ENCODE measurements at regions not wholly inside any gene's neighbourhood (a gene's known extent, or its start where the extent isn't known, plus 50 kb on each side); places are given as distances from the start of the nearest gene placed in this dataset.

GRCh38 chr13:66162470-66162869, 1067.7 kb downstream of the PCDH9 start:
- WGBS, result 53% methylated on average over 2 of the region's 2 CpGs
- Histone ChIP-seq H3K9me3 (ENCODE audit: control insufficient read depth in 4 of 4, low read length in 3 of 4) (no peaks in the 10 kb centered on the region), H3K9ac (ENCODE audit: low read depth in 1 of 2, low read length in 2 of 2) (no peak overlapping the region), H3K4me1 (ENCODE audit: control insufficient read depth in 4 of 4, insufficient read depth in 4 of 4, low read length in 3 of 4) (no peaks in the 10 kb centered on the region), H3K4me3 (ENCODE audit: low read depth in 1 of 3, low read length in 3 of 3) (no peak overlapping the region), H3K36me3 (ENCODE audit: control insufficient read depth in 4 of 4, insufficient read depth in 3 of 4, low read depth in 1 of 4, low read length in 3 of 4) (no peaks in the 10 kb centered on the region), H3K27ac (ENCODE audit: low read depth in 1 of 2, low read length in 2 of 2) (no peak overlapping the region), H3K27me3 (ENCODE audit: control insufficient read depth in 4 of 4, insufficient read depth in 4 of 4, low read length in 3 of 4) (peaks cover 0 to 3% (median 0%) of the 10 kb centered on the region in 4 donors)
- TF ChIP-seq HNF4G (IDR thresholded peaks at IDR 0.05) (no peak), ZBTB33 (IDR thresholded peaks at IDR 0.05) (no peak), NR2F2 (IDR thresholded peaks at IDR 0.05) (no peak), FOXA1 (IDR thresholded peaks at IDR 0.05) (no peak), HNF4A (conservative IDR thresholded peaks at IDR 0.05) (no peak), RXRA (IDR thresholded peaks at IDR 0.05) (no peak), SP1 (IDR thresholded peaks at IDR 0.05) (no peak), EGR1 (IDR thresholded peaks at IDR 0.05; ENCODE audit: low read depth in 2 of 2) (no peak), RAD21 (IDR thresholded peaks at IDR 0.05) (no peak), TAF1 (conservative IDR thresholded peaks at IDR 0.05) (no peak), GABPA (IDR thresholded peaks at IDR 0.05 in 1 of 2, conservative IDR thresholded peaks at IDR 0.05 in 1 of 2) (no peak), JUND (IDR thresholded peaks at IDR 0.05) (no peak), REST (IDR thresholded peaks at IDR 0.05) (no peak), FOXA2 (IDR thresholded peaks at IDR 0.05) (no peak)
- TF ChIP-seq, protein P1, sequence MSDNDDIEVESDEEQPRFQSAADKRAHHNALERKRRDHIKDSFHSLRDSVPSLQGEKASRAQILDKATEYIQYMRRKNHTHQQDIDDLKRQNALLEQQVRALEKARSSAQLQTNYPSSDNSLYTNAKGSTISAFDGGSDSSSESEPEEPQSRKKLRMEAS (IDR thresholded peaks at IDR 0.05), result no peak
- TF ChIP-seq, protein P2, sequence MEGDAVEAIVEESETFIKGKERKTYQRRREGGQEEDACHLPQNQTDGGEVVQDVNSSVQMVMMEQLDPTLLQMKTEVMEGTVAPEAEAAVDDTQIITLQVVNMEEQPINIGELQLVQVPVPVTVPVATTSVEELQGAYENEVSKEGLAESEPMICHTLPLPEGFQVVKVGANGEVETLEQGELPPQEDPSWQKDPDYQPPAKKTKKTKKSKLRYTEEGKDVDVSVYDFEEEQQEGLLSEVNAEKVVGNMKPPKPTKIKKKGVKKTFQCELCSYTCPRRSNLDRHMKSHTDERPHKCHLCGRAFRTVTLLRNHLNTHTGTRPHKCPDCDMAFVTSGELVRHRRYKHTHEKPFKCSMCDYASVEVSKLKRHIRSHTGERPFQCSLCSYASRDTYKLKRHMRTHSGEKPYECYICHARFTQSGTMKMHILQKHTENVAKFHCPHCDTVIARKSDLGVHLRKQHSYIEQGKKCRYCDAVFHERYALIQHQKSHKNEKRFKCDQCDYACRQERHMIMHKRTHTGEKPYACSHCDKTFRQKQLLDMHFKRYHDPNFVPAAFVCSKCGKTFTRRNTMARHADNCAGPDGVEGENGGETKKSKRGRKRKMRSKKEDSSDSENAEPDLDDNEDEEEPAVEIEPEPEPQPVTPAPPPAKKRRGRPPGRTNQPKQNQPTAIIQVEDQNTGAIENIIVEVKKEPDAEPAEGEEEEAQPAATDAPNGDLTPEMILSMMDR (IDR thresholded peaks at IDR 0.05; ENCODE audit: low read depth, low read length, missing input control), result no peak
- TF ChIP-seq, protein P3, sequence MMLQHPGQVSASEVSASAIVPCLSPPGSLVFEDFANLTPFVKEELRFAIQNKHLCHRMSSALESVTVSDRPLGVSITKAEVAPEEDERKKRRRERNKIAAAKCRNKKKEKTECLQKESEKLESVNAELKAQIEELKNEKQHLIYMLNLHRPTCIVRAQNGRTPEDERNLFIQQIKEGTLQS (IDR thresholded peaks at IDR 0.05), result no peak
- no peak for DNase-seq (ENCODE audit: low spot score)

DNA sequence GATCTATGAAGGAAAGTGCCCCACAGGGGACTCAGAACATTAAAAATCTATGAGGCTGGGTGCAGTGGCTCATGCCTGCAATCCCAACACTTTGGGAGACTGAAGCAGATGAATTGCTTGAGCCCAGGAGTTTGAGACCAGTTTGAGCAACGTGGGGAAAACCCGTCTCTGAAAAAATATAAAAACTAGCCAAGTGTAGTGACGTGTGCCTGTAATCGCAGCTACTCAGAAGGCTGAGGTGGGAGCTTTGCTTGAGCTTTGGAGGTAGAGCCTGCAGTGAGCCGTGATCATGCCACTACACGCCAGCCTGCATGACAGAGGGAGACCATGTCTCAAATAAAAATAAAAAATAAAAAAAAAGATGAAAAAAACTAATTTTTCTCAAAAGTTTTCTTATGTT, 1070.6 kb downstream of the PCDH9 start:
- H3K9ac ChIP-seq (ENCODE audit: low read depth in 1 of 2, low read length in 2 of 2), result no peak overlapping the region
- no peaks in the 10 kb centered on the region for H3K9me3 ChIP-seq (ENCODE audit: control insufficient read depth in 4 of 4, low read length in 3 of 4)
- no peak overlapping the region for H3K27ac ChIP-seq (ENCODE audit: low read depth in 1 of 2, low read length in 2 of 2)
- 77% methylated on average over 6 of the region's 6 CpGs for WGBS
- H3K4me1 ChIP-seq (ENCODE audit: control insufficient read depth in 4 of 4, insufficient read depth in 4 of 4, low read length in 3 of 4), result no peaks in the 10 kb centered on the region
- H3K4me3 ChIP-seq (ENCODE audit: low read depth in 1 of 3, low read length in 3 of 3), result no peak overlapping the region
- no peaks in the 10 kb centered on the region for H3K36me3 ChIP-seq (ENCODE audit: control insufficient read depth in 4 of 4, insufficient read depth in 3 of 4, low read depth in 1 of 4, low read length in 3 of 4)
- no peak for DNase-seq (ENCODE audit: low spot score)
- TF ChIP-seq, protein P1 (IDR thresholded peaks at IDR 0.05), result no peak
- TF ChIP-seq GABPA (IDR thresholded peaks at IDR 0.05 in 1 of 2, conservative IDR thresholded peaks at IDR 0.05 in 1 of 2), result no peak
- H3K27me3 ChIP-seq (ENCODE audit: control insufficient read depth in 4 of 4, insufficient read depth in 4 of 4, low read length in 3 of 4), result peaks cover 0 to 3% (median 0%) of the 10 kb centered on the region in 4 donors

All from liver (tissue), 8 donors.